ENCODE measurements at regions not wholly inside any gene's neighbourhood (a gene's known extent, or its start where the extent isn't known, plus 50 kb on each side); places are given as distances from the start of the nearest gene placed in this dataset.

GRCh38 chr13:103168901-103169508 lies 102.8 kb upstream of the SLC10A2 start:
- H3K79me1 ChIP-seq (ENCODE audit: low read depth in 1 of 2, low read length in 2 of 2) = no peaks in the 10 kb centered on the region
- H3K56ac ChIP-seq (ENCODE audit: extremely low read depth, insufficient read depth, low read length) = no peak overlapping the region
- POLR2A ChIA-PET (ENCODE audit: unreplicated experiment) = no interaction called here
- no peak overlapping the region for H2BK15ac ChIP-seq (ENCODE audit: low read depth, low read length)
- H2AFZ ChIP-seq (replicated peaks; ENCODE audit: low read length, poor library complexity) = no peak overlapping the region
- no CpG with 5 or more reads among the region's 16 CpGs for WGBS, 2 experiments (ENCODE audit: extremely low coverage in 2 of 2, insufficient read length in 1 of 2)
- H2BK120ac ChIP-seq (ENCODE audit: low read depth, low read length) = no peak overlapping the region
- dilution Hi-C loops (cut with HindIII; ENCODE audit: low sequenced_read_pairs, unreplicated experiment) = no loop called here
- H3K27ac ChIP-seq (ENCODE audit: insufficient read depth, low read length) = no peak overlapping the region
- no peak overlapping the region for H3K4me3 ChIP-seq (ENCODE audit: insufficient read depth, low read depth, low read length)
- no peaks in the 10 kb centered on the region for H3K27me3 ChIP-seq (ENCODE audit: control insufficient read depth, insufficient read depth, low read length)
- no peak overlapping the region for H3K4me2 ChIP-seq (ENCODE audit: low read depth, low read length)
- no peak overlapping the region for H3K4ac ChIP-seq (ENCODE audit: low read depth, low read length)
- intact Hi-C loops (cut with micrococcal nuclease) = no loop called here
- no TSS peak for BruUV-seq (replicated peaks)
- no peak overlapping the region for H3K14ac ChIP-seq (replicated peaks; ENCODE audit: low read depth, low read length)
- no peaks in the 10 kb centered on the region for H3K36me3 ChIP-seq (ENCODE audit: control insufficient read depth, insufficient read depth, low read length)
- no peak overlapping the region for H4K91ac ChIP-seq (ENCODE audit: insufficient read depth, low read depth, low read length)
- no peak overlapping the region for H4K5ac ChIP-seq (ENCODE audit: low read depth, low read length)
- DNase-seq (no peak), ATAC-seq (ENCODE audit: low read depth) (no peak)
- H3K9me3 ChIP-seq (ENCODE audit: control insufficient read depth, insufficient read depth, low read length) = peaks cover 18% of the 10 kb centered on the region
- no peak overlapping the region for H2BK20ac ChIP-seq (ENCODE audit: low read depth, low read length)
- TF ChIP-seq MAZ (IDR thresholded peaks at IDR 0.05; ENCODE audit: borderline replicate concordance, low read depth, low read length) = no peak
- TF ChIP-seq CEBPB (IDR thresholded peaks at IDR 0.05; ENCODE audit: low read depth, low read length) = no peak
- TF ChIP-seq RFX5 (IDR thresholded peaks at IDR 0.05; ENCODE audit: low read depth, low read length) = no peak
- no peak for TF ChIP-seq FOS (IDR thresholded peaks at IDR 0.05; ENCODE audit: low read depth, low read length)
- TF ChIP-seq USF2 (IDR thresholded peaks at IDR 0.05; ENCODE audit: low read depth, low read length) = no peak
- TF ChIP-seq MAFK (IDR thresholded peaks at IDR 0.05; ENCODE audit: low read depth, low read length) = no peak
- no peak for TF ChIP-seq RCOR1 (IDR thresholded peaks at IDR 0.05; ENCODE audit: insufficient replicate concordance, low read length)
- TF ChIP-seq CTCF (conservative IDR thresholded peaks at IDR 0.05; ENCODE audit: low read depth, low read length) = no peak
- no peak for TF ChIP-seq ELK1 (IDR thresholded peaks at IDR 0.05; ENCODE audit: borderline replicate concordance, low read depth, low read length)
- no peak for TF ChIP-seq MXI1 (IDR thresholded peaks at IDR 0.05; ENCODE audit: borderline replicate concordance, low read depth, low read length)
- no peak for TF ChIP-seq RAD21 (IDR thresholded peaks at IDR 0.05; ENCODE audit: low read length)
- no peak for TF ChIP-seq POLR2A (IDR thresholded peaks at IDR 0.05; ENCODE audit: low read depth, low read length)
- no peak for TF ChIP-seq BHLHE40 (IDR thresholded peaks at IDR 0.05; ENCODE audit: low read depth, low read length)
- H3K18ac ChIP-seq (ENCODE audit: low read depth, low read length) = no peak overlapping the region
- no peak overlapping the region for H3K9ac ChIP-seq (ENCODE audit: low read depth, low read length)
- H3K23ac ChIP-seq (ENCODE audit: low read depth, low read length) = no peak overlapping the region
- no peak overlapping the region for H4K8ac ChIP-seq (ENCODE audit: low read depth in 2 of 2, low read length in 2 of 2)
- H2AK9ac ChIP-seq (replicated peaks; ENCODE audit: low read depth, low read length, poor library complexity) = no peak overlapping the region
- in situ Hi-C loops (cut with MboI; ENCODE audit: low sequenced_read_pairs) = no loop called here
- no peak overlapping the region for H2BK5ac ChIP-seq (ENCODE audit: low read depth, low read length, poor library complexity, severe bottlenecking)
- no peak overlapping the region for H2AK5ac ChIP-seq (ENCODE audit: low read depth, low read length)
- no peaks in the 10 kb centered on the region for H3K4me1 ChIP-seq (ENCODE audit: control insufficient read depth, insufficient read depth, low read length)
- H4K20me1 ChIP-seq (ENCODE audit: insufficient read depth, low read length) = no peaks in the 10 kb centered on the region
- CTCF ChIA-PET = no interaction called here
- no peaks in the 10 kb centered on the region for H3K9me1 ChIP-seq (ENCODE audit: insufficient read depth, low read length)

Measured in IMR-90 (cell line).